ENCODE measurements at regions not wholly inside any gene's neighbourhood (a gene's known extent, or its start where the extent isn't known, plus 50 kb on each side); places are given as distances from the start of the nearest gene placed in this dataset.
"Not testable (repeated sequence)": the region's sequence is repeated elsewhere in the genome, so short reads cannot be mapped to it uniquely, and the experiment has no call there.

GRCh38 chr3:197368330-197368729 is 69.9 kb upstream of the DLG1 start:
- no peak for DNase-seq (ENCODE audit: low read depth)

GRCh38 chr3:197367081-197367780 is 68.8 kb upstream of the DLG1 start:
- DNase-seq (ENCODE audit: low read depth): no peak

GRCh38 chr3:197366301-197367044 is 68.1 kb upstream of the DLG1 start:
- DNase-seq (ENCODE audit: low read depth): no peak

- no peak for DNase-seq (ENCODE audit: low read depth)
These were observed 67.2 kb upstream of the DLG1 start for GRCh38 chr3:197365586-197365985.

- no peak for DNase-seq (ENCODE audit: low read depth)
These were observed 66.1 kb upstream of the DLG1 start for GRCh38 chr3:197364410-197365071.

- DNase-seq (ENCODE audit: low read depth): no peak
These were observed 65.4 kb upstream of the DLG1 start for GRCh38 chr3:197363553-197364409.

GRCh38 chr3:197362081-197362480 is 63.7 kb upstream of the DLG1 start:
- DNase-seq (ENCODE audit: low read depth): no peak

GRCh38 chr3:197360095-197360494 is 61.7 kb upstream of the DLG1 start:
- DNase-seq (ENCODE audit: low read depth): not testable (repeated sequence)

GRCh38 chr3:197359476-197359875 is 61.1 kb upstream of the DLG1 start:
- not testable (repeated sequence) for DNase-seq (ENCODE audit: low read depth)

- DNase-seq (ENCODE audit: low read depth): no peak
These were observed 58.3 kb upstream of the DLG1 start for GRCh38 chr3:197356741-197357140.

- no peak for DNase-seq (ENCODE audit: low read depth)
These were observed 57.9 kb upstream of the DLG1 start for GRCh38 chr3:197356275-197356674.

- no peak for DNase-seq (ENCODE audit: low read depth)
These were observed 57.3 kb upstream of the DLG1 start for GRCh38 chr3:197355713-197356112.

- DNase-seq (ENCODE audit: low read depth): peak; percentile 60
These were observed 56.2 kb upstream of the DLG1 start for GRCh38 chr3:197354568-197355001.

- no peak for DNase-seq (ENCODE audit: low read depth)
These were observed 55.6 kb upstream of the DLG1 start for GRCh38 chr3:197353867-197354567.

GRCh38 chr3:197353001-197353866 is 54.8 kb upstream of the DLG1 start:
- no peak for DNase-seq (ENCODE audit: low read depth)

GRCh38 chr3:197352382-197352781 is 54.0 kb upstream of the DLG1 start:
- DNase-seq (ENCODE audit: low read depth): no peak

GRCh38 chr3:197350446-197350845 is 52.0 kb upstream of the DLG1 start:
- no peak for DNase-seq (ENCODE audit: low read depth)

- DNase-seq (ENCODE audit: low read depth): no peak
These were observed 51.0 kb upstream of the DLG1 start for GRCh38 chr3:197349368-197349767.
